ENCODE measurements at regions not wholly inside any gene's neighbourhood (a gene's known extent, or its start where the extent isn't known, plus 50 kb on each side); places are given as distances from the start of the nearest gene placed in this dataset.

GRCh38 chr2:16085073-16085472, 144.7 kb downstream of the MYCN start:
- H3K36me3 ChIP-seq: no peaks in the 10 kb centered on the region

GRCh38 chr2:16084274-16084673, 143.9 kb downstream of the MYCN start:
- no peak overlapping the region for H3K4me3 ChIP-seq
- TF ChIP-seq EP300 (IDR thresholded peaks at IDR 0.05): no peak
- no peak for TF ChIP-seq CTCF (IDR thresholded peaks at IDR 0.05)
- no peak for TF ChIP-seq POLR2A (IDR thresholded peaks at IDR 0.05)
- no peak for TF ChIP-seq POLR2AphosphoS5 (IDR thresholded peaks at IDR 0.05)
- H3K9me3 ChIP-seq: no peaks in the 10 kb centered on the region
- no peaks in the 10 kb centered on the region for H3K4me1 ChIP-seq
- peaks cover 17% of the 10 kb centered on the region for H3K27me3 ChIP-seq
- no peaks in the 10 kb centered on the region for H3K36me3 ChIP-seq
- H3K27ac ChIP-seq: no peak overlapping the region
- ATAC-seq: no peak
- 18 to 71% methylated on average over 1 to 4 of the region's 8 CpGs for WGBS, 2 donors (ENCODE audit: low coverage in 1 of 2)

More at GRCh38 chr2:16085073-16085472, 144.7 kb downstream of the MYCN start:
- H3K4me3 ChIP-seq: no peak overlapping the region
- TF ChIP-seq POLR2A (IDR thresholded peaks at IDR 0.05) (no peak), CTCF (IDR thresholded peaks at IDR 0.05) (no peak), EP300 (IDR thresholded peaks at IDR 0.05) (no peak), POLR2AphosphoS5 (IDR thresholded peaks at IDR 0.05) (no peak)
- no peaks in the 10 kb centered on the region for H3K9me3 ChIP-seq
- no peak overlapping the region for H3K27ac ChIP-seq
- H3K4me1 ChIP-seq: no peaks in the 10 kb centered on the region
- WGBS, 2 donors (ENCODE audit: low coverage in 1 of 2): 77 to 80% methylated on average over 5 of the region's 5 CpGs
- no peak for ATAC-seq
- peaks cover 17% of the 10 kb centered on the region for H3K27me3 ChIP-seq

- Histone ChIP-seq H3K4me1 (no peaks in the 10 kb centered on the region), H3K27me3 (peaks cover 17% of the 10 kb centered on the region), H3K9me3 (no peaks in the 10 kb centered on the region), H3K4me3 (no peak overlapping the region), H3K27ac (no peak overlapping the region), H3K36me3 (no peaks in the 10 kb centered on the region)
- 86 to 100% methylated on average over 1 of the region's 1 CpG for WGBS, 2 donors (ENCODE audit: low coverage in 1 of 2)
- TF ChIP-seq POLR2A (IDR thresholded peaks at IDR 0.05) (no peak), POLR2AphosphoS5 (IDR thresholded peaks at IDR 0.05) (no peak), CTCF (IDR thresholded peaks at IDR 0.05) (no peak), EP300 (IDR thresholded peaks at IDR 0.05) (no peak)
- ATAC-seq: no peak
Observed at GRCh38 chr2:16082276-16082675, 141.9 kb downstream of the MYCN start.

- H3K4me3 ChIP-seq: no peak overlapping the region
- 74 to 84% methylated on average over 4 to 7 of the region's 7 CpGs for WGBS, 2 donors (ENCODE audit: low coverage in 1 of 2)
- no peak for TF ChIP-seq EP300 (IDR thresholded peaks at IDR 0.05)
- TF ChIP-seq POLR2AphosphoS5 (IDR thresholded peaks at IDR 0.05): no peak
- no peak for TF ChIP-seq POLR2A (IDR thresholded peaks at IDR 0.05)
- no peak for TF ChIP-seq CTCF (IDR thresholded peaks at IDR 0.05)
- H3K4me1 ChIP-seq: no peaks in the 10 kb centered on the region
- H3K9me3 ChIP-seq: no peaks in the 10 kb centered on the region
- H3K27me3 ChIP-seq: peaks cover 17% of the 10 kb centered on the region
- no peaks in the 10 kb centered on the region for H3K36me3 ChIP-seq
- no peak overlapping the region for H3K27ac ChIP-seq
- no peak for ATAC-seq
Observed at GRCh38 chr2:16081316-16082200, 141.2 kb downstream of the MYCN start.

GRCh38 chr2:16080516-16080915, 140.2 kb downstream of the MYCN start:
- Histone ChIP-seq H3K27me3 (peaks cover 17% of the 10 kb centered on the region), H3K4me3 (no peak overlapping the region), H3K4me1 (no peaks in the 10 kb centered on the region), H3K9me3 (no peaks in the 10 kb centered on the region), H3K27ac (no peak overlapping the region), H3K36me3 (no peaks in the 10 kb centered on the region)
- 100% methylated on average over 1 of the region's 1 CpG; no CpG with 5 or more reads in 1 of the 2 donors for WGBS, 2 donors (ENCODE audit: low coverage in 1 of 2)
- no peak for ATAC-seq
- TF ChIP-seq POLR2A (IDR thresholded peaks at IDR 0.05) (no peak), POLR2AphosphoS5 (IDR thresholded peaks at IDR 0.05) (no peak), CTCF (IDR thresholded peaks at IDR 0.05) (no peak), EP300 (IDR thresholded peaks at IDR 0.05) (no peak)

All from gastroesophageal sphincter (tissue), 4 donors.